ENCODE measurements at regions not wholly inside any gene's neighbourhood (a gene's known extent, or its start where the extent isn't known, plus 50 kb on each side); places are given as distances from the start of the nearest gene placed in this dataset.
"Not testable (repeated sequence)": the region's sequence is repeated elsewhere in the genome, so short reads cannot be mapped to it uniquely, and the experiment has no call there.

GRCh38 chr10:33036670-33037069 is 78.6 kb upstream of the ITGB1 start:
- no peak for DNase-seq (ENCODE audit: low read depth)

GRCh38 chr10:33035411-33035810 is 77.4 kb upstream of the ITGB1 start:
- no peak for DNase-seq (ENCODE audit: low read depth)

- no peak for DNase-seq (ENCODE audit: low read depth)
These were observed 76.9 kb upstream of the ITGB1 start for GRCh38 chr10:33034931-33035330.

- DNase-seq (ENCODE audit: low read depth) = no peak
These were observed 74.7 kb upstream of the ITGB1 start for GRCh38 chr10:33032654-33033151.

GRCh38 chr10:33031815-33032653 is 74.0 kb upstream of the ITGB1 start:
- no peak for DNase-seq (ENCODE audit: low read depth)

GRCh38 chr10:33031171-33031570 is 73.1 kb upstream of the ITGB1 start:
- no peak for DNase-seq (ENCODE audit: low read depth)

GRCh38 chr10:33028515-33028914 is 70.5 kb upstream of the ITGB1 start:
- not testable (repeated sequence) for DNase-seq (ENCODE audit: low read depth)

GRCh38 chr10:33027088-33027487 is 69.1 kb upstream of the ITGB1 start:
- DNase-seq (ENCODE audit: low read depth) = no peak

GRCh38 chr10:33026422-33026821 is 68.4 kb upstream of the ITGB1 start:
- DNase-seq (ENCODE audit: low read depth) = no peak

GRCh38 chr10:33025910-33026309 is 67.9 kb upstream of the ITGB1 start:
- no peak for DNase-seq (ENCODE audit: low read depth)

GRCh38 chr10:33025039-33025438 is 67.0 kb upstream of the ITGB1 start:
- DNase-seq (ENCODE audit: low read depth) = no peak

- DNase-seq (ENCODE audit: low read depth) = no peak
These were observed 64.7 kb upstream of the ITGB1 start for GRCh38 chr10:33022691-33023090.

GRCh38 chr10:33022090-33022489 is 64.1 kb upstream of the ITGB1 start:
- no peak for DNase-seq (ENCODE audit: low read depth)

- DNase-seq (ENCODE audit: low read depth) = no peak
These were observed 59.0 kb upstream of the ITGB1 start for GRCh38 chr10:33016988-33017387.

GRCh38 chr10:33015761-33016547 is 57.9 kb upstream of the ITGB1 start:
- DNase-seq (ENCODE audit: low read depth) = no peak

- not testable (repeated sequence) for DNase-seq (ENCODE audit: low read depth)
These were observed 55.3 kb upstream of the ITGB1 start for GRCh38 chr10:33013331-33013730.

GRCh38 chr10:33012306-33012705 is 54.3 kb upstream of the ITGB1 start:
- DNase-seq (ENCODE audit: low read depth) = no peak

GRCh38 chr10:33010132-33011037 is 52.4 kb upstream of the ITGB1 start:
- DNase-seq (ENCODE audit: low read depth) = no peak

- no peak for DNase-seq (ENCODE audit: low read depth)
These were observed 51.5 kb upstream of the ITGB1 start for GRCh38 chr10:33009244-33010131.

GRCh38 chr10:33008499-33009243 is 50.6 kb upstream of the ITGB1 start:
- peak; percentile 31 for DNase-seq (ENCODE audit: low read depth)

Data from CMK (cell line).